Endothelial cell of umbilical vein (primary cell): ENCODE measurements at regions not wholly inside any gene's neighbourhood (a gene's known extent, or its start where the extent isn't known, plus 50 kb on each side); places are given as distances from the start of the nearest gene placed in this dataset.

Experiments used
- BruUV-seq: library from RNA; stranded (reverse); fragments of 400-500 nt; replicated peaks from 2 replicates; lab custom pipeline; 2021; lab: Mats Ljungman, UMichigan
- CTCF ChIA-PET: fragments of 300-600, 350-600 bp; sonication (Branson Sonifier 250); formaldehyde crosslinking; loops from one replicate; lab custom pipeline; 2021; ENCODE audit warnings: antibody characterized with exemption, inconsistent platforms; lab: Charles Lee
- POLR2A ChIA-PET: fragments of 300-600, 350-600 bp; sonication (Branson Sonifier 250); formaldehyde crosslinking; loops from one replicate; lab custom pipeline; 2021; ENCODE audit warnings: antibody characterized with exemption, inconsistent platforms; lab: Charles Lee
- DNase-seq: peaks from one replicate; pipeline ENCODE4 v3.0.0-alpha.2; 2011; ENCODE audit warnings: low read depth, low spot score
- FAIRE-seq: peaks from 2 replicates; lab custom pipeline; 2011; peaks lifted over from hg19 to GRCh38; lab: Jason Lieb, UNC
- H2AFZ ChIP-seq: 2 replicates; pipeline ENCODE4 v1.6.0; 2012; ENCODE audit warnings: low read depth, low read length, control low read depth, inconsistent platforms
- H3K27ac ChIP-seq: 2 replicates; pipeline ENCODE4 v1.5.1; 2011; ENCODE audit warnings: low read depth, mild to moderate bottlenecking, control low read depth, low read length, moderate library complexity; ENCODE audit not compliant: insufficient read depth
- H3K27me3 ChIP-seq, 2 experiments: 2 replicates each; pipeline versions ENCODE4 v1.6.0 to v1.6.1; 2011; ENCODE audit warnings: low read length in 2 of 2, mixed read lengths in 1 of 2; ENCODE audit not compliant: control insufficient read depth in 2 of 2, insufficient read depth in 2 of 2
- H3K36me3 ChIP-seq, 2 experiments: 2 replicates in 1 of 2; 3 replicates in 1 of 2; pipeline ENCODE4 v1.5.1; 2011; ENCODE audit warnings: low read length in 2 of 2, mild to moderate bottlenecking in 1 of 2, moderate library complexity in 1 of 2; ENCODE audit not compliant: control insufficient read depth in 2 of 2, insufficient read depth in 2 of 2; ENCODE audit errors: extremely low read depth in 1 of 2
- H3K4me1 ChIP-seq: 3 replicates; pipeline ENCODE4 v1.5.1; 2011; ENCODE audit warnings: mild to moderate bottlenecking, low read length; ENCODE audit not compliant: control insufficient read depth, insufficient read depth; ENCODE audit errors: extremely low read depth
- H3K4me2 ChIP-seq: 2 replicates; pipeline ENCODE4 v1.6.1; 2011; ENCODE audit warnings: low read length, control low read depth, mixed read lengths; ENCODE audit not compliant: insufficient read depth
- H3K4me3 ChIP-seq, 3 experiments: fragments of 200-600 bp in 1 of 3; sonication (generic), shearing (Covaris generic) in 1 of 3; replicated peaks in 1 of 3; 2 replicates each; pipeline ENCODE4 v1.5.1; 2011 to 2016; ENCODE audit warnings: control low read depth in 3 of 3, low read length in 3 of 3, mild to moderate bottlenecking in 2 of 3, inconsistent platforms in 1 of 3, low read depth in 1 of 3, moderate library complexity in 1 of 3; ENCODE audit not compliant: insufficient read depth in 1 of 3
- H3K79me2 ChIP-seq: 2 replicates; pipeline ENCODE4 v1.6.0; 2012; ENCODE audit warnings: low read length, inconsistent platforms; ENCODE audit not compliant: control insufficient read depth, insufficient read depth
- H3K9ac ChIP-seq: replicated peaks from 2 replicates; pipeline ENCODE3; 2011; ENCODE audit warnings: low read length, control low read depth; ENCODE audit not compliant: insufficient read depth; ENCODE audit errors: extremely low read depth
- H3K9me1 ChIP-seq: replicated peaks from 3 replicates; pipeline ENCODE4 v1.6.0; 2011; ENCODE audit warnings: mild to moderate bottlenecking, low read length; ENCODE audit not compliant: control insufficient read depth, insufficient read depth; ENCODE audit errors: extremely low read depth
- H3K9me3 ChIP-seq: replicated peaks from 2 replicates; pipeline ENCODE4 v1.5.1; 2012; ENCODE audit warnings: low read length, inconsistent platforms; ENCODE audit not compliant: control insufficient read depth, insufficient read depth
- H4K20me1 ChIP-seq: replicated peaks from 2 replicates; pipeline ENCODE3; 2011; ENCODE audit warnings: mild to moderate bottlenecking, low read length; ENCODE audit not compliant: control insufficient read depth, insufficient read depth; ENCODE audit errors: extremely low read depth
- EZH2 ChIP-seq: IDR thresholded peaks from 2 replicates; pipeline ENCODE4 v1.6.1; 2012; ENCODE audit warnings: borderline replicate concordance, low read depth, mild to moderate bottlenecking, moderate library complexity, low read length, inconsistent platforms; ENCODE audit not compliant: severe bottlenecking
- FOS ChIP-seq: IDR thresholded peaks from 2 replicates; pipeline ENCODE4 v1.6.1; 2011; ENCODE audit warnings: mild to moderate bottlenecking, low read length, moderate library complexity, borderline replicate concordance; ENCODE audit not compliant: insufficient read depth
- GATA2 ChIP-seq: IDR thresholded peaks from 2 replicates; pipeline ENCODE4 v1.7.0; 2011; ENCODE audit warnings: low read depth, mild to moderate bottlenecking, moderate library complexity, mixed read lengths, low read length; ENCODE audit not compliant: insufficient read length, insufficient read depth
- JUN ChIP-seq: IDR thresholded peaks from 2 replicates; pipeline ENCODE4 v1.6.1; 2011; ENCODE audit warnings: borderline replicate concordance, low read depth; ENCODE audit not compliant: insufficient read length, insufficient read depth
- MYC ChIP-seq: IDR thresholded peaks from one replicate; pipeline ENCODE4 v1.6.1; 2011; ENCODE audit warnings: mild to moderate bottlenecking, low read depth, low read length
- POLR2A ChIP-seq: IDR thresholded peaks from 2 replicates; pipeline ENCODE4 v1.6.1; 2012; ENCODE audit warnings: low read depth, mild to moderate bottlenecking, control low read depth, low read length
- POLR2AphosphoS5 ChIP-seq: IDR thresholded peaks from 2 replicates; pipeline ENCODE4 v1.6.1; 2012; ENCODE audit warnings: low read depth, mild to moderate bottlenecking, control low read depth, low read length, moderate library complexity; ENCODE audit not compliant: insufficient read depth
- dilution Hi-C: fragments of 300-500 bp; cut with MboI; formaldehyde crosslinking; loops from one replicate; pipeline ENCODE4 v1.15.0; 2019; ENCODE audit warnings: low sequenced_read_pairs; ENCODE audit not compliant: extremely low pct_ligation_motif_present
- intact Hi-C: fragments of 100-400 bp; cut with micrococcal nuclease; formaldehyde crosslinking; loops from one replicate; pipeline ENCODE4 v1.10.0; 2022
- TF ChIP-seq, protein P1 (sequence below): IDR thresholded peaks from 2 replicates; pipeline ENCODE4 v1.6.1; 2011; ENCODE audit not compliant: insufficient read depth, insufficient read length
- TF ChIP-seq, protein P2 (sequence below), 2 donors: IDR thresholded peaks; 1 replicate in 1 of 2; 2 replicates in 1 of 2; pipeline ENCODE4 v1.5.1; 2011; ENCODE audit warnings: low read length in 2 of 2, mild to moderate bottlenecking in 2 of 2, moderate library complexity in 2 of 2, control low read depth in 1 of 2, inconsistent platforms in 1 of 2, low read depth in 1 of 2; ENCODE audit not compliant: insufficient read depth in 1 of 2; ENCODE audit errors: extremely low read depth in 1 of 2

DNA sequence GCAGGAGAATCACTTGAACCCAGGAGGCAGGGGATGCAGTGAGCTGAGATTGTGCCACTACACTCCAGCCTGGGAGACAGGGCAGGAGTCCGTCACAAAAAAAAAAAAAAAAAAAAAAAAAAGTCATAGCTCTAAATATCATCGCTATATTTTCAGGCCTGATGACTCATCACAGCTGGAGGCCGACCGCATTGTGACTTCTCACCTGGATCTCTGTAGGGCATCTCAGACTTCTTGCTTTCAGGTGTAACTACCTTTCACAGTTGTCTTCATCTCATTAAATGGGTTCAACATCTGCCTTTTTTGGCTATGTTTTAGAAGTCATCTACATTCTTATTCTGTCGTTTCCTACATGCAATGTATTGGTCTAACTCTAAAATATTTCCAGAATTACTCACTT lies 353.1 kb upstream of the MON1B start:
- H3K9ac ChIP-seq = no peak overlapping the region
- no peaks in the 10 kb centered on the region for H3K79me2 ChIP-seq
- H3K4me1 ChIP-seq = no peaks in the 10 kb centered on the region
- CTCF ChIA-PET = no interaction called here
- TF ChIP-seq JUN (no peak), FOS (no peak), POLR2A (no peak), EZH2 (no peak), GATA2 (no peak)
- no peaks in the 10 kb centered on the region for H4K20me1 ChIP-seq
- dilution Hi-C loops (no loop called here), intact Hi-C loops (no loop called here)
- no peak overlapping the region for H3K4me3 ChIP-seq
- no peaks in the 10 kb centered on the region for H3K9me3 ChIP-seq
- H3K27ac ChIP-seq = no peak overlapping the region
- H3K9me1 ChIP-seq = no peaks in the 10 kb centered on the region
- no peak overlapping the region for H2AFZ ChIP-seq
- no peaks in the 10 kb centered on the region for H3K36me3 ChIP-seq
- no peak overlapping the region for H3K4me2 ChIP-seq
- H3K27me3 ChIP-seq = no peaks in the 10 kb centered on the region
- DNase-seq = no peak
- FAIRE-seq = no peak
- no TSS peak for BruUV-seq
- POLR2A ChIA-PET = no interaction called here

DNA sequence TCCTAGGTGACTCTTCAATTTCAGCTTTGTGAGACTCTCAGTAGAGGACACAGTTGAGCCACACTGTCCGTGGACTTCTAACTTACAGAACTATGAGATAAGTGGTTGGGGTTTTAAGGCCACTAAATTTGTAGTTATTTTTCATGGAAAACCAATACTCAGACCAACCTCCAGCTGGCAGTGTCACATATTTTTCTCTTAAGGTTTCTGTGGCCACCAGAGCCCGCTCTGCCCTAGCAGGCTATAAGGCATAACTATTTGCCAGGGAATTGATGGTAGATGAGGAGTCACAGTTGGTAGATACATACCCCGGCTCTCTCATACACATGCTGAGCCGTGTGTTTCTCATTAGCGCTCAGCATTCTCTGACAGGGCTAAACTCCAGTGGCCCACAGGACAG lies 336.8 kb upstream of the MON1B start:
- ChIA-PET POLR2A (no interaction called here), CTCF (no interaction called here)
- dilution Hi-C loops (no loop called here), intact Hi-C loops (no loop called here)
- TF ChIP-seq POLR2AphosphoS5 (no peak), POLR2A (no peak), GATA2 (no peak), MYC (no peak), EZH2 (no peak), FOS (no peak), JUN (no peak)
- TF ChIP-seq, protein P1, sequence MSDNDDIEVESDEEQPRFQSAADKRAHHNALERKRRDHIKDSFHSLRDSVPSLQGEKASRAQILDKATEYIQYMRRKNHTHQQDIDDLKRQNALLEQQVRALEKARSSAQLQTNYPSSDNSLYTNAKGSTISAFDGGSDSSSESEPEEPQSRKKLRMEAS = no peak
- TF ChIP-seq, protein P2, sequence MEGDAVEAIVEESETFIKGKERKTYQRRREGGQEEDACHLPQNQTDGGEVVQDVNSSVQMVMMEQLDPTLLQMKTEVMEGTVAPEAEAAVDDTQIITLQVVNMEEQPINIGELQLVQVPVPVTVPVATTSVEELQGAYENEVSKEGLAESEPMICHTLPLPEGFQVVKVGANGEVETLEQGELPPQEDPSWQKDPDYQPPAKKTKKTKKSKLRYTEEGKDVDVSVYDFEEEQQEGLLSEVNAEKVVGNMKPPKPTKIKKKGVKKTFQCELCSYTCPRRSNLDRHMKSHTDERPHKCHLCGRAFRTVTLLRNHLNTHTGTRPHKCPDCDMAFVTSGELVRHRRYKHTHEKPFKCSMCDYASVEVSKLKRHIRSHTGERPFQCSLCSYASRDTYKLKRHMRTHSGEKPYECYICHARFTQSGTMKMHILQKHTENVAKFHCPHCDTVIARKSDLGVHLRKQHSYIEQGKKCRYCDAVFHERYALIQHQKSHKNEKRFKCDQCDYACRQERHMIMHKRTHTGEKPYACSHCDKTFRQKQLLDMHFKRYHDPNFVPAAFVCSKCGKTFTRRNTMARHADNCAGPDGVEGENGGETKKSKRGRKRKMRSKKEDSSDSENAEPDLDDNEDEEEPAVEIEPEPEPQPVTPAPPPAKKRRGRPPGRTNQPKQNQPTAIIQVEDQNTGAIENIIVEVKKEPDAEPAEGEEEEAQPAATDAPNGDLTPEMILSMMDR (IDR thresholded peaks at IDR 0.05; ENCODE audit: extremely low read depth in 1 of 2, insufficient read depth in 1 of 2, low read depth in 1 of 2, low read length in 2 of 2) = no peak
- no peaks in the 10 kb centered on the region for H4K20me1 ChIP-seq
- H3K4me2 ChIP-seq = no peak overlapping the region
- H3K27me3 ChIP-seq = no peaks in the 10 kb centered on the region
- no peak overlapping the region for H3K27ac ChIP-seq
- no TSS peak for BruUV-seq
- no peaks in the 10 kb centered on the region for H3K9me3 ChIP-seq
- H2AFZ ChIP-seq = no peak overlapping the region
- H3K9me1 ChIP-seq = no peaks in the 10 kb centered on the region
- H3K4me3 ChIP-seq = no peak overlapping the region
- DNase-seq = no peak
- FAIRE-seq = no peak
- H3K4me1 ChIP-seq = no peaks in the 10 kb centered on the region
- no peak overlapping the region for H3K9ac ChIP-seq
- H3K36me3 ChIP-seq = no peaks in the 10 kb centered on the region
- H3K79me2 ChIP-seq = no peaks in the 10 kb centered on the region
